ENCODE measurements at regions not wholly inside any gene's neighbourhood (a gene's known extent, or its start where the extent isn't known, plus 50 kb on each side); places are given as distances from the start of the nearest gene placed in this dataset.

GRCh38 chr2:105458076-105458475 is 59.2 kb upstream of the FHL2 start:
- DNase-seq (ENCODE audit: low read depth, low spot score): no peak
- no peaks in the 10 kb centered on the region for H3K79me2 ChIP-seq (ENCODE audit: control insufficient read depth, insufficient read depth, low read length)
- no peak overlapping the region for H2AFZ ChIP-seq (ENCODE audit: control insufficient read depth, low read length)
- H3K4me1 ChIP-seq (ENCODE audit: control insufficient read depth, extremely low read depth, insufficient read depth, low read length): peaks cover 21% of the 10 kb centered on the region
- dilution Hi-C loops (cut with MboI; ENCODE audit: extremely low pct_ligation_motif_present, low sequenced_read_pairs): no loop called here
- FAIRE-seq: no peak
- no peaks in the 10 kb centered on the region for H3K9me3 ChIP-seq (ENCODE audit: control insufficient read depth, low read depth, low read length)
- TF ChIP-seq CTCF (optimal IDR thresholded peaks at IDR 0.05 in 1 of 3, IDR thresholded peaks at IDR 0.05 in 1 of 3, conservative IDR thresholded peaks at IDR 0.05 in 1 of 3; ENCODE audit: extremely low read depth in 1 of 3, insufficient read depth in 2 of 3, low read length in 3 of 3) (no peak), EZH2 (IDR thresholded peaks at IDR 0.05; ENCODE audit: low read length) (no peak)
- H3K27ac ChIP-seq (ENCODE audit: control insufficient read depth, insufficient read depth, low read length): no peak overlapping the region
- H3K27me3 ChIP-seq (ENCODE audit: control insufficient read depth, extremely low read depth, insufficient read depth, low read length): no peaks in the 10 kb centered on the region
- no peak overlapping the region for H3K4me2 ChIP-seq (ENCODE audit: control insufficient read depth, extremely low read depth, insufficient read depth, low read depth, low read length)
- no peak overlapping the region for H3K9ac ChIP-seq (ENCODE audit: control insufficient read depth, extremely low read depth, insufficient read depth, low read length)
- H3K4me3 ChIP-seq (ENCODE audit: control insufficient read depth in 2 of 3, extremely low read depth in 1 of 3, insufficient read depth in 2 of 3, low read depth in 1 of 3, low read length in 3 of 3): no peak overlapping the region
- no peaks in the 10 kb centered on the region for H3K9me1 ChIP-seq (ENCODE audit: control insufficient read depth, extremely low read depth, insufficient read depth, low read length)
- no peaks in the 10 kb centered on the region for H4K20me1 ChIP-seq (ENCODE audit: control insufficient read depth, extremely low read depth, insufficient read depth, low read length)
- no peaks in the 10 kb centered on the region for H3K36me3 ChIP-seq (ENCODE audit: control insufficient read depth in 2 of 2, extremely low read depth in 1 of 2, insufficient read depth in 2 of 2, low read length in 2 of 2)

GRCh38 chr2:105455488-105456003 is 56.7 kb upstream of the FHL2 start:
- Histone ChIP-seq H3K27me3 (ENCODE audit: control insufficient read depth, extremely low read depth, insufficient read depth, low read length) (no peaks in the 10 kb centered on the region), H2AFZ (ENCODE audit: control insufficient read depth, low read length) (no peak overlapping the region), H3K4me1 (ENCODE audit: control insufficient read depth, extremely low read depth, insufficient read depth, low read length) (peaks cover 21% of the 10 kb centered on the region), H3K36me3 (ENCODE audit: control insufficient read depth in 2 of 2, extremely low read depth in 1 of 2, insufficient read depth in 2 of 2, low read length in 2 of 2) (no peaks in the 10 kb centered on the region), H3K4me3 (ENCODE audit: control insufficient read depth in 2 of 3, extremely low read depth in 1 of 3, insufficient read depth in 2 of 3, low read depth in 1 of 3, low read length in 3 of 3) (peak overlapping the region in 2 of 3 experiments; percentile 15 to 30), H4K20me1 (ENCODE audit: control insufficient read depth, extremely low read depth, insufficient read depth, low read length) (no peaks in the 10 kb centered on the region), H3K27ac (ENCODE audit: control insufficient read depth, insufficient read depth, low read length) (peak overlapping the region; percentile 89), H3K9me3 (ENCODE audit: control insufficient read depth, low read depth, low read length) (no peaks in the 10 kb centered on the region), H3K79me2 (ENCODE audit: control insufficient read depth, insufficient read depth, low read length) (no peaks in the 10 kb centered on the region), H3K9ac (ENCODE audit: control insufficient read depth, extremely low read depth, insufficient read depth, low read length) (peak overlapping the region; percentile 55), H3K9me1 (ENCODE audit: control insufficient read depth, extremely low read depth, insufficient read depth, low read length) (no peaks in the 10 kb centered on the region), H3K4me2 (ENCODE audit: control insufficient read depth, extremely low read depth, insufficient read depth, low read depth, low read length) (peak overlapping the region; percentile 75)
- DNase-seq (ENCODE audit: low read depth, low spot score): peak; percentile 88
- TF ChIP-seq EZH2 (IDR thresholded peaks at IDR 0.05; ENCODE audit: low read length) (no peak), CTCF (optimal IDR thresholded peaks at IDR 0.05 in 1 of 3, IDR thresholded peaks at IDR 0.05 in 1 of 3, conservative IDR thresholded peaks at IDR 0.05 in 1 of 3; ENCODE audit: extremely low read depth in 1 of 3, insufficient read depth in 2 of 3, low read length in 3 of 3) (no peak)
- dilution Hi-C loops (cut with MboI; ENCODE audit: extremely low pct_ligation_motif_present, low sequenced_read_pairs): no loop called here
- peak; percentile 97 for FAIRE-seq

All from keratinocyte (primary cell).